GM19035 (cell line): ENCODE measurements at regions not wholly inside any gene's neighbourhood (a gene's known extent, or its start where the extent isn't known, plus 50 kb on each side); places are given as distances from the start of the nearest gene placed in this dataset.
"Not testable (repeated sequence)": the region's sequence is repeated elsewhere in the genome, so short reads cannot be mapped to it uniquely, and the experiment has no call there.

ENCODE experiments used
- ATAC-seq: cut with Tn5 transposase; IDR thresholded peaks from one replicate; pipeline ENCODE4 v1.9.1; 2021; ENCODE audit not compliant: unreplicated experiment

- no peak for ATAC-seq
Observed at GRCh38 chr3:130569461-130570365, 52.7 kb downstream of the COL6A6 start.

DNA sequence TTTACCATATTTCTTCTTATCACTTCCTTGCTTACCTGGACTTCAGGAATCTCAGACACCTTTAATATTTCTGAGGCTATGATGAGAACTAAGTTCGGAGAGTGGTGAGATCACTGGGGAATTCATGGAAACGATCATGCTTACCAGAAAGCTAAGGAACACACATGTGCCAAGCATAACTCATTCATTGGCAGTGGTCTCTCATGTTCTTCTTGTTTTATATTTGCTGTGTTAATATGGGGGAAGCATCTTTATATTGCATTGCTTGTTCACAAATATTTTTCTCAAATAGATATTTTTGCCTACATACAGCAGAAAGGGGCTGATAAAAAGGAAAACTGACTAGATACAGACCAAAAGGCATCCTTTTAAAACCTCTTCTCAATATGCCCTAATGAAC, 55.8 kb downstream of the COL6A6 start:
- no peak for ATAC-seq

- no peak for ATAC-seq
Observed at GRCh38 chr3:130576375-130577266, 59.6 kb downstream of the COL6A6 start.

DNA sequence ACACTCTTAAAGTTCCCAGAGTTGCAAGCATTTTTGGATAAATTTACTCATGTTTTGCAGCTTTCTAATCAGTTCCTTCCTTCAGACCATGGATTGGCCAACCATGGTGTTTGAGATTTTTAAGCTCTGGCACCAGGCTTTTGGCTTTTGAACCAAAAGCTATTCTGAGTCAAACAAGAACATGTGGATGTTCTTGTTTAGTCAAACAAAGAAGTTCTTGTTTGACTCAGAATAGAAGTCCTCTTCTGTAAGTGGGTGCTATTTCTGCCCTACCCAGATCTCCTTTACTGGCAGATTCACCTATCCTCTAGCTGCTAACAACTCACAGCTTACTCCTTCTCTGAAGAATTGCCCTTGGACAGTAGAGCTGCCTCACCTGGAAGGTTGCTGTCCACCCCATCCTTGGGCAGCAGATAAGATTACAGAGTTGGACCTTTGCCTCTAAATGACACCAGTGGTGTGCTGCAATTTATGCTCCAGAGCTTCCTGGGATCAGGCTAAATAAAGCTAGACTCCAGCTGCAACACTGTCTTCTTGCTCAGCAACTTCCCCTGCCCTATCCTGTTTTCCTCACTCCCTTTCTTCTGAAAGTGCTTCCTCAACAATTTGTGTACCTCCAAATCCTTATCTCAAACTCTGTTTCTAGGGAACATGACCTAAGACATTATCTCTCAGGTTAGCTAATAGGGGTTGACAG, 65.6 kb downstream of the COL6A6 start:
- peak; percentile 80 for ATAC-seq

DNA sequence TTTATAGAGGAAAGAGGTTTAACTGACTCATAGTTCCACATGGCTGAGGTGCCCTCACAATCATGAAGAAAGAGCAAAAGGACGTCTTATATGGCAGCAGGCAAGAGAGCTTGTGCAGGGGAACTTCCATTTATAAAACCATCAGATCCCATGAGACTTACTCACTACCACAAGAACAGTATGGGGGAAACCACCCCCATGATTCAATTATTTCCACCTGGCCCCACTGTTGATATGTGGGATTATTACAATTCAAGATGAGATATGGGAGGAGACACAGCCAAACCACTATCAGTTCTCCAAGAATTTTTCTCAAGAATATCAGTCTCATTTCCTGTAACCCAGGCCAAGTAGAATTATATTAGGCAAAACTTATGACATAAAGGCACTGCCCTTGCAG, 77.8 kb downstream of the COL6A6 start:
- not testable (repeated sequence) for ATAC-seq

DNA sequence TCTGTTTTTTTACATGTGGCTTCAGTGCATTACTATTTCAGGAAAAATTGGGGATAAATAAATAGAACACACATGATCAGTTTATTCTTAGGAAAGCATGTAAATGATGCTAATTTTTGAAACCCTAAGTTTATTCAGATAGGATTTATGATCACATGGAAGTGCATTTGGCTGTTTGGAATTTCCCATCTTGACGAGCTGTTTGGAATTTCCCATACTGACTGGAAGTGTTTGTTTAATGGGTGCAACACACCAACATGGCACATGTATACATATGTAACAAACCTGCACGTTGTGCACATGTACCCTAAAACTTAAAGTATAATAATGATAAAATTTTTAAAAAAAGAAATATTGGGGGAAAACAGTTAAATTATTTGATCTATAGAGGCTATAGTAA, 79.5 kb downstream of the COL6A6 start:
- ATAC-seq, result no peak

- no peak for ATAC-seq
Observed at GRCh38 chr3:130601442-130601971, 84.5 kb downstream of the COL6A6 start.

DNA sequence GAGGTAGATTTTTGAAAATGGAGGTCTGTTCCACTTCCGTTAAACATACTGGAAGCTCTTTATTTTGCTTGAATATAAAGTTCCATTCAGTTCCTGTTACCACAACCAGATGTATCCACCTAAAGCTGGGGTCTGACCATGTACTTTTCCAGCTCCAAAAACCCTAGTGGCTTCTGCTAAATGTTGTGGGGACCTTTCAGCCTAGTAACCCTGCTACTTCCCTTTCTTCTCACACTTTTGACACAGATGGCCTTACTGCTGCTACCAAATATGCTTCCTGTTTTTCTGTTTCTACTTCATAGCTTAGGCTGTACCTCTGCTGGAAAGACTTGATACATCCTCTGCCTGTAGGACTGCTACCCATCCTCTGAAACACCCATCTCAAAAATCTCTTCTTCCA, 87.8 kb downstream of the COL6A6 start:
- ATAC-seq, result no peak

GRCh38 chr3:130606336-130606735, 89.4 kb downstream of the COL6A6 start:
- no peak for ATAC-seq

GRCh38 chr3:130607553-130608154, 90.7 kb downstream of the COL6A6 start:
- ATAC-seq, result no peak

- ATAC-seq, result no peak
Observed at GRCh38 chr3:130609166-130609979, 92.4 kb downstream of the COL6A6 start.

DNA sequence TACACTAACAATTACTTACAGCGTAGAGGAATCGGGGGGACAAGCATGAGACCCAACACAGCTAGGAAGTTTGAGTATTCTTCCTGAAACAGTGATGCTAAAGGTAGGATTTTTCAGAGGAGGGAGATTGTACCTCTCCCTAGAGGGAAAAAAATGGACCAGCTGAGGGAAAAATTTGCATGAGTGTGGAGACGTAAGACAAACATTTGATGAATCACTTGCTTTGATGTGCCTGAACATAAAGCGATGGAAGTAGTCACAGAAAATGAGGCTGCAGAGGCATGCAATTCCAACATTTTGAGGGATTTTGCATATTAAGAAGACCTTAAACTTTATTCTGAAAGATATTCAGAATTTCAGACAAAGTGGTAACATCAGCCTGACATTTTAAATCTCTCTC, 102.2 kb downstream of the COL6A6 start:
- no peak for ATAC-seq

- ATAC-seq, result no peak
Observed at GRCh38 chr3:130621824-130622223, 104.8 kb downstream of the COL6A6 start.

GRCh38 chr3:130626049-130626448, 109.1 kb downstream of the COL6A6 start:
- ATAC-seq, result no peak

DNA sequence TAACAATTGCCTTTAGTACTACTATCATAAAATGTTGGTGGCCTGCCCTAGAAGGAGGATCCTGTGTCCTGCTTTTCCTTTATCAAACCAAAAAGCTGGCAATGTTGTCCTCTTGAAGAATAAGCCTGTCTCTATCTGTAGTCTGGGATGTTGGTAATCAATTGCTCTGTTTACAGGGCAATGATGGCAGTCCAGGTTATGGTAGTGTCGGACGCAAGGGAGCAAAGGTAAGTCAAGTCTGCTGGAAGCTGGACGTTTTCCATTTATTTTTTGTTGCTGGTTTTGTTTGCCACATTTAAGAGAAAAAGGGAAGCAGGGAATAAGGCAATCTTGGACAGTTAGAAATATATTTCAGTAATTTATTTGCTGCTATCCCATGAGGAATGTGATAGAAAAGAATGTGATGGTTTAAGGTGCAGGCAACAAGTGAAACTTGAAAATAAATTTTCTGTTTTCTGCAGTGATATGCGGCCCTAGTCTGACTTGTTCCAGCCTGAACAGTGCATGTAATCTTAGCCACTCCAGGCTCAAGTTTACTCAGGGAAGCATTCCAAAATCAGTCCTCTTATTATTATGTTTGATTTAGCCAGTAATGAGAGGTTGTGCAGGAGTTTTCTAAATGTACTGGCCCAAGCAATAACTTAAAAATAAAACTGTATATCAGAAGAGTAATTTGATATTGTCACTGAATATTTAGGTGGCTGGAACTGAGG, 110.3 kb downstream of the COL6A6 start:
- ATAC-seq, result no peak

GRCh38 chr3:130627882-130628281, 110.9 kb downstream of the COL6A6 start:
- no peak for ATAC-seq
